ENCODE measurements at regions not wholly inside any gene's neighbourhood (a gene's known extent, or its start where the extent isn't known, plus 50 kb on each side); places are given as distances from the start of the nearest gene placed in this dataset.

- 0 out of 2 replicates have a peak, but pooled peaks have one; percentile 29 for TF ChIP-seq RELB (IDR thresholded peaks at IDR 0.05; ENCODE audit: low read depth)
- 0 out of 2 replicates have a peak, but pooled peaks have one; percentile 13 for TF ChIP-seq JUNB (IDR thresholded peaks at IDR 0.05)
- peak; percentile 41; the same call in 1 of the 2 replicates for TF ChIP-seq ZNF384 (IDR thresholded peaks at IDR 0.05; ENCODE audit: borderline replicate concordance, low read depth, low read length)
- TF ChIP-seq MEF2B (IDR thresholded peaks at IDR 0.05; ENCODE audit: partially characterized antibody, poor library complexity, severe bottlenecking) = peak; percentile 15
- TF ChIP-seq ATF2 (IDR thresholded peaks at IDR 0.05; ENCODE audit: low read length) = peak; percentile 71; the same call in 1 of the 2 replicates
- no peak for TF ChIP-seq SKIL (IDR thresholded peaks at IDR 0.05; ENCODE audit: low read depth, poor library complexity, severe bottlenecking)
- TF ChIP-seq BCL11A (IDR thresholded peaks at IDR 0.05; ENCODE audit: low read depth, low read length) = no peak
- no peak for TF ChIP-seq NBN (IDR thresholded peaks at IDR 0.05)
- no peak for TF ChIP-seq EGR1 (IDR thresholded peaks at IDR 0.05; ENCODE audit: borderline replicate concordance in 1 of 2, low read depth in 2 of 2, low read length in 2 of 2)
- TF ChIP-seq FOS (IDR thresholded peaks at IDR 0.05; ENCODE audit: borderline replicate concordance, extremely low read depth, insufficient read length) = no peak
- TF ChIP-seq NR2C1 (IDR thresholded peaks at IDR 0.05) = no peak
- TF ChIP-seq FOXM1 (IDR thresholded peaks at IDR 0.05; ENCODE audit: low read depth, low read length) = peak; percentile 49; the same call in 1 of the 2 replicates
- TF ChIP-seq CHD1 (IDR thresholded peaks at IDR 0.05; ENCODE audit: low read depth, low read length) = no peak
- peak; percentile 21; the same call in 1 of the 2 replicates for TF ChIP-seq ZBED1 (IDR thresholded peaks at IDR 0.05; ENCODE audit: borderline replicate concordance)
- TF ChIP-seq E2F8 (IDR thresholded peaks at IDR 0.05; ENCODE audit: low read depth, partially characterized antibody) = no peak
- TF ChIP-seq BCL3 (IDR thresholded peaks at IDR 0.05; ENCODE audit: borderline replicate concordance, insufficient read depth, low read depth, low read length, poor library complexity, severe bottlenecking) = no peak
- TF ChIP-seq CBFB (IDR thresholded peaks at IDR 0.05; ENCODE audit: low read depth) = 0 out of 2 replicates have a peak, but pooled peaks have one; percentile 22
- no peak for TF ChIP-seq CHD4 (IDR thresholded peaks at IDR 0.05)
- peak; percentile 31; the same call in 1 of the 2 replicates for TF ChIP-seq MTA2 (IDR thresholded peaks at IDR 0.05; ENCODE audit: low read depth)
- TF ChIP-seq NRF1 (conservative IDR thresholded peaks at IDR 0.05; ENCODE audit: low read depth, low read length) = no peak
Observed at GRCh38 chr2:131588152-131588873, 60.6 kb downstream of the CCDC74A start (continued).
